KG1 (cell line): ENCODE measurements at regions not wholly inside any gene's neighbourhood (a gene's known extent, or its start where the extent isn't known, plus 50 kb on each side); places are given as distances from the start of the nearest gene placed in this dataset.

Experiments used
- DNase-seq: peaks from one replicate; lab custom pipeline; 2025; lab: John Stamatoyannopoulos, UW

- no peak for DNase-seq
Observed at GRCh38 chr11:115927823-115928329, 423.7 kb upstream of the CADM1 start.

- DNase-seq = no peak
Observed at GRCh38 chr11:115926601-115927000, 422.4 kb upstream of the CADM1 start.

- no peak for DNase-seq
Observed at GRCh38 chr11:115926138-115926537, 421.9 kb upstream of the CADM1 start.

GRCh38 chr11:115925568-115926090, 421.4 kb upstream of the CADM1 start:
- no peak for DNase-seq

- no peak for DNase-seq
Observed at GRCh38 chr11:115924744-115925567, 420.7 kb upstream of the CADM1 start.

GRCh38 chr11:115922876-115923275, 418.7 kb upstream of the CADM1 start:
- DNase-seq = no peak

GRCh38 chr11:115921986-115922385, 417.8 kb upstream of the CADM1 start:
- no peak for DNase-seq

- no peak for DNase-seq
Observed at GRCh38 chr11:115921540-115921939, 417.3 kb upstream of the CADM1 start.

- no peak for DNase-seq
Observed at GRCh38 chr11:115920841-115921480, 416.7 kb upstream of the CADM1 start.

- no peak for DNase-seq
Observed at GRCh38 chr11:115920092-115920461, 415.9 kb upstream of the CADM1 start.

GRCh38 chr11:115919341-115920091, 415.3 kb upstream of the CADM1 start:
- DNase-seq = no peak

- DNase-seq = no peak
Observed at GRCh38 chr11:115918576-115918975, 414.4 kb upstream of the CADM1 start.

- no peak for DNase-seq
Observed at GRCh38 chr11:115916608-115917007, 412.4 kb upstream of the CADM1 start.

- DNase-seq = no peak
Observed at GRCh38 chr11:115912484-115912945, 408.3 kb upstream of the CADM1 start.

GRCh38 chr11:115911613-115912346, 407.6 kb upstream of the CADM1 start:
- DNase-seq = no peak

- no peak for DNase-seq
Observed at GRCh38 chr11:115910379-115910778, 406.2 kb upstream of the CADM1 start.

GRCh38 chr11:115906171-115906570, 402.0 kb upstream of the CADM1 start:
- no peak for DNase-seq

GRCh38 chr11:115905341-115906000, 401.3 kb upstream of the CADM1 start:
- DNase-seq = no peak

GRCh38 chr11:115903179-115903578, 399.0 kb upstream of the CADM1 start:
- no peak for DNase-seq

GRCh38 chr11:115901069-115901468, 396.9 kb upstream of the CADM1 start:
- no peak for DNase-seq

- no peak for DNase-seq
Observed at GRCh38 chr11:115900111-115900510, 395.9 kb upstream of the CADM1 start.
